CD4-positive, alpha-beta memory T cell (primary cell): ENCODE measurements at regions not wholly inside any gene's neighbourhood (a gene's known extent, or its start where the extent isn't known, plus 50 kb on each side); places are given as distances from the start of the nearest gene placed in this dataset.

ENCODE experiments used
- CTCF ChIA-PET: fragments of 350-600 bp; sonication (Branson Sonifier 250); formaldehyde crosslinking; loops from one replicate; lab custom pipeline; 2021; ENCODE audit warnings: inconsistent platforms; ENCODE audit not compliant: partially characterized antibody; lab: Charles Lee
- POLR2A ChIA-PET: fragments of 350-600 bp; sonication (Branson Sonifier 250); formaldehyde crosslinking; loops from one replicate; lab custom pipeline; 2021; ENCODE audit not compliant: partially characterized antibody; lab: Charles Lee
- DNase-seq, 5 donors: peaks; one replicate each; pipeline versions ENCODE4 v3.0.0 to v3.0.0-alpha.2; 2020 to 2022; ENCODE audit warnings: mixed read lengths in 1 of 5
- H3K27ac ChIP-seq: one replicate; pipeline ENCODE4 v1.7.0; 2013; ENCODE audit warnings: low read depth, low read length
- H3K27me3 ChIP-seq: 2 replicates; pipeline ENCODE4 v1.7.0; 2013; ENCODE audit warnings: mild to moderate bottlenecking, low read length, moderate library complexity; ENCODE audit not compliant: insufficient read depth
- H3K36me3 ChIP-seq: 2 replicates; pipeline ENCODE4 v1.7.0; 2013; ENCODE audit warnings: mild to moderate bottlenecking, low read length, moderate library complexity; ENCODE audit not compliant: insufficient read depth
- H3K4me1 ChIP-seq: 2 replicates; pipeline ENCODE4 v1.7.0; 2013; ENCODE audit warnings: mild to moderate bottlenecking, low read length, moderate library complexity; ENCODE audit not compliant: insufficient read depth
- H3K4me3 ChIP-seq, 2 donors: one replicate each; pipeline ENCODE4 v1.7.0; 2013; ENCODE audit warnings: low read length in 2 of 2, mild to moderate bottlenecking in 1 of 2
- H3K9me3 ChIP-seq, 2 donors: one replicate each; pipeline ENCODE4 v1.7.0; 2013; ENCODE audit warnings: low read length in 2 of 2, control low read depth in 1 of 2; ENCODE audit not compliant: control insufficient read depth in 1 of 2
- H3K27ac Mint-ChIP-seq, 7 donors: one replicate each; pipeline ENCODE4 v1.8.0; 2020 to 2021; ENCODE audit warnings: mixed read lengths in 7 of 7, mild to moderate bottlenecking in 6 of 7, inconsistent platforms in 3 of 7, moderate library complexity in 3 of 7
- H3K27me3 Mint-ChIP-seq, 2 donors: one replicate each; pipeline ENCODE4 v1.8.0; 2020 to 2021; ENCODE audit warnings: mixed read lengths in 2 of 2
- H3K36me3 Mint-ChIP-seq, 2 donors: one replicate each; pipeline ENCODE4 v1.8.0; 2020 to 2021; ENCODE audit warnings: mixed read lengths in 2 of 2, inconsistent platforms in 1 of 2, mild to moderate bottlenecking in 1 of 2
- H3K4me1 Mint-ChIP-seq, 4 donors: one replicate each; pipeline ENCODE4 v1.8.0; 2020 to 2021; ENCODE audit warnings: mixed read lengths in 4 of 4, mild to moderate bottlenecking in 1 of 4
- H3K4me3 Mint-ChIP-seq, 8 donors: one replicate each; pipeline ENCODE4 v1.8.0; 2020 to 2021; ENCODE audit warnings: mixed read lengths in 8 of 8, mild to moderate bottlenecking in 7 of 8, moderate library complexity in 6 of 8, inconsistent platforms in 3 of 8
- H3K9me3 Mint-ChIP-seq, 8 donors: one replicate each; pipeline ENCODE4 v1.8.0; 2020 to 2021; ENCODE audit warnings: mixed read lengths in 8 of 8, mild to moderate bottlenecking in 5 of 8, inconsistent platforms in 3 of 8, moderate library complexity in 1 of 8
- intact Hi-C: fragments of 100-400 bp; cut with micrococcal nuclease; formaldehyde crosslinking; loops from one replicate; pipeline ENCODE4 v1.15.1; 2023

GRCh38 chr2:234293973-234294372, 202.9 kb downstream of the ARL4C start:
- Histone ChIP-seq H3K4me3 (no peak overlapping the region), H3K27me3 (no peaks in the 10 kb centered on the region), H3K27ac (peak overlapping the region; percentile 97), H3K9me3 (no peaks in the 10 kb centered on the region), H3K4me1 (peaks cover 90% of the 10 kb centered on the region), H3K36me3 (no peaks in the 10 kb centered on the region)
- Mint-ChIP-seq H3K4me3 (peak overlapping the region; percentile 23 to 85 (median 64)), H3K4me1 (peaks cover 63 to 93% (median 78%) of the 10 kb centered on the region in 4 donors), H3K27me3 (no peaks in the 10 kb centered on the region), H3K27ac (peak overlapping the region; percentile 93 to 100 (median 100)), H3K36me3 (peaks cover 0 to 7% of the 10 kb centered on the region in 2 donors), H3K9me3 (peaks cover 0 to 4% (median 0%) of the 10 kb centered on the region in 8 donors)
- ChIA-PET CTCF (interaction anchor here (1.1 to 10.6 kb wide), 4 partner anchors 78 to 202 kb away, joined by 6 to 163 read pairs (median 38); partner anchors contain the start of gene ARL4C), POLR2A (interaction anchor here (0.6 to 12.0 kb wide), 13 partner anchors 8 to 268 kb away, joined by 3 to 471 read pairs (median 56); partner anchors contain the start of gene ARL4C)
- DNase-seq, result no peak
- intact Hi-C loops, result loop anchor here (5.0 kb wide), 1 partner anchor 262 kb away; no protein-coding TSS in a partner anchor

- Mint-ChIP-seq H3K27me3 (no peaks in the 10 kb centered on the region), H3K4me1 (peaks cover 65 to 94% (median 81%) of the 10 kb centered on the region in 4 donors), H3K4me3 (peak overlapping the region; percentile 63 to 85 (median 78)), H3K9me3 (peaks cover 0 to 4% (median 0%) of the 10 kb centered on the region in 8 donors), H3K36me3 (peaks cover 0 to 4% of the 10 kb centered on the region in 2 donors), H3K27ac (peak overlapping the region; percentile 93 to 100 (median 100))
- Histone ChIP-seq H3K27ac (peak overlapping the region; percentile 97), H3K4me1 (peaks cover 90% of the 10 kb centered on the region), H3K9me3 (no peaks in the 10 kb centered on the region), H3K36me3 (no peaks in the 10 kb centered on the region), H3K4me3 (peak overlapping the region in 1 of 2 donors; percentile 42), H3K27me3 (no peaks in the 10 kb centered on the region)
- intact Hi-C loops, result loop anchor here (1.0 to 5.0 kb wide), 7 partner anchors 15 to 261 kb away; no protein-coding TSS in a partner anchor
- ChIA-PET POLR2A (interaction anchor here (0.6 to 12.0 kb wide), 30 partner anchors 9 to 315 kb away, joined by 3 to 471 read pairs (median 10); partner anchors contain the start of gene ARL4C), CTCF (interaction anchor here (0.7 to 10.6 kb wide), 14 partner anchors 8 to 203 kb away, joined by 3 to 163 read pairs (median 9); partner anchors contain the start of gene ARL4C)
- no peak for DNase-seq
These were observed 204.0 kb downstream of the ARL4C start for GRCh38 chr2:234292962-234293243.

GRCh38 chr2:234292205-234292961, 204.5 kb downstream of the ARL4C start:
- Histone ChIP-seq H3K4me1 (peaks cover 90% of the 10 kb centered on the region), H3K27me3 (no peaks in the 10 kb centered on the region), H3K4me3 (peak overlapping the region; percentile 17 to 42), H3K36me3 (no peaks in the 10 kb centered on the region), H3K9me3 (no peaks in the 10 kb centered on the region), H3K27ac (peak overlapping the region; percentile 97)
- POLR2A ChIA-PET, result interaction anchor here (0.8 to 12.0 kb wide), 34 partner anchors 9 to 315 kb away, joined by 3 to 471 read pairs (median 9); partner anchors contain the start of gene ARL4C
- intact Hi-C loops, result loop anchor here (1.0 to 5.0 kb wide), 7 partner anchors 16 to 260 kb away; no protein-coding TSS in a partner anchor
- Mint-ChIP-seq H3K4me1 (peaks cover 66 to 95% (median 82%) of the 10 kb centered on the region in 4 donors), H3K4me3 (peak overlapping the region; percentile 63 to 85 (median 78)), H3K27ac (peak overlapping the region; percentile 93 to 100 (median 100)), H3K9me3 (peaks cover 0 to 4% (median 0%) of the 10 kb centered on the region in 8 donors), H3K36me3 (peaks cover 0 to 4% of the 10 kb centered on the region in 2 donors), H3K27me3 (no peaks in the 10 kb centered on the region)
- CTCF ChIA-PET, result interaction anchor here (0.6 to 10.6 kb wide), 17 partner anchors 8 to 260 kb away, joined by 3 to 163 read pairs (median 7); partner anchors contain the start of gene ARL4C
- DNase-seq, result peak; percentile 88 to 95 (median 93)

- Mint-ChIP-seq H3K4me3 (peak overlapping the region; percentile 63 to 85 (median 78)), H3K4me1 (peaks cover 62 to 90% (median 78%) of the 10 kb centered on the region in 4 donors), H3K27me3 (no peaks in the 10 kb centered on the region), H3K9me3 (peaks cover 0 to 4% (median 0%) of the 10 kb centered on the region in 8 donors), H3K36me3 (peaks cover 0 to 4% of the 10 kb centered on the region in 2 donors), H3K27ac (peak overlapping the region; percentile 93 to 100 (median 100))
- Histone ChIP-seq H3K36me3 (no peaks in the 10 kb centered on the region), H3K4me1 (peaks cover 84% of the 10 kb centered on the region), H3K9me3 (no peaks in the 10 kb centered on the region), H3K27ac (peak overlapping the region; percentile 97), H3K27me3 (no peaks in the 10 kb centered on the region), H3K4me3 (peak overlapping the region; percentile 17 to 42)
- intact Hi-C loops, result loop anchor here (1.0 to 5.0 kb wide), 7 partner anchors 17 to 259 kb away; no protein-coding TSS in a partner anchor
- peak; percentile 70 to 77 (median 72) for DNase-seq
- POLR2A ChIA-PET, result interaction anchor here (0.7 to 12.0 kb wide), 34 partner anchors 10 to 314 kb away, joined by 3 to 471 read pairs (median 10); partner anchors contain the start of gene ARL4C
- CTCF ChIA-PET, result interaction anchor here (0.6 to 10.6 kb wide), 20 partner anchors 8 to 259 kb away, joined by 3 to 163 read pairs (median 12); partner anchors contain the start of gene ARL4C
These were observed 205.1 kb downstream of the ARL4C start for GRCh38 chr2:234291765-234292204.

- H3K9me3 ChIP-seq, result no peaks in the 10 kb centered on the region
- Mint-ChIP-seq H3K9me3 (no peaks in the 10 kb centered on the region), H3K27ac (peak overlapping the region; percentile 93 to 100 (median 100)), H3K4me3 (peak overlapping the region; percentile 59 to 85 (median 78)), H3K27me3 (no peaks in the 10 kb centered on the region), H3K4me1 (peaks cover 54 to 81% (median 70%) of the 10 kb centered on the region in 4 donors), H3K36me3 (no peaks in the 10 kb centered on the region)
- peaks cover 73% of the 10 kb centered on the region for H3K4me1 ChIP-seq
- ChIA-PET POLR2A (interaction anchor here (0.6 to 12.0 kb wide), 25 partner anchors 10 to 299 kb away, joined by 3 to 471 read pairs (median 14); partner anchors contain the start of gene ARL4C), CTCF (interaction anchor here (0.8 to 10.6 kb wide), 29 partner anchors 9 to 301 kb away, joined by 3 to 163 read pairs (median 11); partner anchors contain the start of gene ARL4C)
- H3K27ac ChIP-seq, result peak overlapping the region; percentile 97
- H3K4me3 ChIP-seq, result peak overlapping the region in 1 of 2 donors; percentile 42
- intact Hi-C loops, result loop anchor here (1.0 to 5.0 kb wide), 2 partner anchors 258 to 314 kb away; no protein-coding TSS in a partner anchor
- no peaks in the 10 kb centered on the region for H3K27me3 ChIP-seq
- no peaks in the 10 kb centered on the region for H3K36me3 ChIP-seq
- peak; percentile 87 to 97 (median 92) for DNase-seq
These were observed 206.2 kb downstream of the ARL4C start for GRCh38 chr2:234290671-234291070.

GRCh38 chr2:234289834-234290590, 206.9 kb downstream of the ARL4C start:
- H3K4me1 Mint-ChIP-seq, result peaks cover 51 to 74% (median 64%) of the 10 kb centered on the region in 4 donors
- no peaks in the 10 kb centered on the region for H3K9me3 Mint-ChIP-seq
- intact Hi-C loops, result loop anchor here (1.0 to 5.0 kb wide), 8 partner anchors 11 to 314 kb away; no protein-coding TSS in a partner anchor
- no peaks in the 10 kb centered on the region for H3K9me3 ChIP-seq
- H3K27me3 Mint-ChIP-seq, result no peaks in the 10 kb centered on the region
- ChIA-PET POLR2A (interaction anchor here (0.5 to 12.0 kb wide), 23 partner anchors 9 to 299 kb away, joined by 3 to 471 read pairs (median 7); partner anchors contain the start of gene ARL4C), CTCF (interaction anchor here (0.7 to 10.6 kb wide), 43 partner anchors 9 to 313 kb away, joined by 3 to 163 read pairs (median 8); partner anchors contain the start of gene ARL4C)
- DNase-seq, result peak in 1 of 5 donors; percentile 62
- H3K36me3 ChIP-seq, result no peaks in the 10 kb centered on the region
- H3K4me1 ChIP-seq, result peaks cover 66% of the 10 kb centered on the region
- peak overlapping the region; percentile 0 to 23 for H3K4me3 ChIP-seq
- peak overlapping the region; percentile 97 for H3K27ac ChIP-seq
- H3K27ac Mint-ChIP-seq, result peak overlapping the region; percentile 93 to 100 (median 100)
- peak overlapping the region; percentile 28 to 85 (median 78) for H3K4me3 Mint-ChIP-seq
- no peaks in the 10 kb centered on the region for H3K36me3 Mint-ChIP-seq
- H3K27me3 ChIP-seq, result no peaks in the 10 kb centered on the region
